HUES48 (cell line): ENCODE measurements at regions not wholly inside any gene's neighbourhood (a gene's known extent, or its start where the extent isn't known, plus 50 kb on each side); places are given as distances from the start of the nearest gene placed in this dataset.
"Not testable (repeated sequence)": the region's sequence is repeated elsewhere in the genome, so short reads cannot be mapped to it uniquely, and the experiment has no call there.

Experiments
- H3K27ac ChIP-seq: one replicate; pipeline ENCODE4 v1.7.0; 2013; ENCODE audit warnings: low read depth, low read length, inconsistent platforms
- H3K27me3 ChIP-seq: 2 replicates; pipeline ENCODE4 v1.6.1; 2013; ENCODE audit warnings: mild to moderate bottlenecking, low read length; ENCODE audit not compliant: control insufficient read depth, insufficient read depth
- H3K36me3 ChIP-seq: 2 replicates; pipeline ENCODE4 v1.6.1; 2013; ENCODE audit warnings: low read length; ENCODE audit not compliant: control insufficient read depth, insufficient read depth
- H3K4me1 ChIP-seq: 2 replicates; pipeline ENCODE4 v1.6.1; 2013; ENCODE audit warnings: mild to moderate bottlenecking, low read length; ENCODE audit not compliant: control insufficient read depth, insufficient read depth
- H3K4me3 ChIP-seq: 2 replicates; pipeline ENCODE4 v1.5.1; 2013; ENCODE audit warnings: mild to moderate bottlenecking, low read depth, low read length
- H3K9ac ChIP-seq: 2 replicates; pipeline ENCODE4 v1.6.1; 2013; ENCODE audit warnings: mild to moderate bottlenecking, low read depth, low read length, moderate library complexity
- H3K9me3 ChIP-seq: 2 replicates; pipeline ENCODE4 v1.6.1; 2013; ENCODE audit warnings: low read length; ENCODE audit not compliant: control insufficient read depth, insufficient read depth

GRCh38 chr6:85868685-85869084, 226.0 kb upstream of the SYNCRIP start:
- H3K4me1 ChIP-seq, result peaks cover 9% of the 10 kb centered on the region; the same call in 1 of the 2 replicates
- no peaks in the 10 kb centered on the region for H3K27me3 ChIP-seq
- no peaks in the 10 kb centered on the region for H3K9me3 ChIP-seq
- no peak overlapping the region for H3K27ac ChIP-seq
- no peak overlapping the region for H3K4me3 ChIP-seq
- H3K36me3 ChIP-seq, result no peaks in the 10 kb centered on the region
- no peak overlapping the region for H3K9ac ChIP-seq

- Histone ChIP-seq H3K27ac (no peak overlapping the region), H3K4me1 (peaks cover 9% of the 10 kb centered on the region; the same call in 1 of the 2 replicates), H3K27me3 (no peaks in the 10 kb centered on the region), H3K36me3 (no peaks in the 10 kb centered on the region), H3K9ac (no peak overlapping the region), H3K9me3 (no peaks in the 10 kb centered on the region), H3K4me3 (no peak overlapping the region)
Measured at GRCh38 chr6:85867595-85867994, 224.9 kb upstream of the SYNCRIP start.

GRCh38 chr6:85866758-85867401, 224.2 kb upstream of the SYNCRIP start:
- Histone ChIP-seq H3K4me1 (peaks cover 9% of the 10 kb centered on the region; the same call in 1 of the 2 replicates), H3K27me3 (no peaks in the 10 kb centered on the region), H3K9me3 (no peaks in the 10 kb centered on the region), H3K4me3 (no peak overlapping the region), H3K9ac (no peak overlapping the region), H3K36me3 (no peaks in the 10 kb centered on the region), H3K27ac (no peak overlapping the region)

GRCh38 chr6:85866370-85866730, 223.7 kb upstream of the SYNCRIP start:
- Histone ChIP-seq H3K4me3 (no peak overlapping the region), H3K9ac (no peak overlapping the region), H3K27me3 (no peaks in the 10 kb centered on the region), H3K27ac (no peak overlapping the region), H3K4me1 (peaks cover 9% of the 10 kb centered on the region; the same call in 1 of the 2 replicates), H3K9me3 (no peaks in the 10 kb centered on the region), H3K36me3 (no peaks in the 10 kb centered on the region)

- peaks cover 9% of the 10 kb centered on the region; the same call in 1 of the 2 replicates for H3K4me1 ChIP-seq
- H3K4me3 ChIP-seq, result no peak overlapping the region
- no peaks in the 10 kb centered on the region for H3K27me3 ChIP-seq
- no peaks in the 10 kb centered on the region for H3K9me3 ChIP-seq
- H3K27ac ChIP-seq, result no peak overlapping the region
- no peak overlapping the region for H3K9ac ChIP-seq
- no peaks in the 10 kb centered on the region for H3K36me3 ChIP-seq
Measured at GRCh38 chr6:85865420-85866369, 223.0 kb upstream of the SYNCRIP start.

GRCh38 chr6:85864453-85865401, 222.0 kb upstream of the SYNCRIP start:
- Histone ChIP-seq H3K9ac (no peak overlapping the region), H3K27me3 (no peaks in the 10 kb centered on the region), H3K9me3 (no peaks in the 10 kb centered on the region), H3K4me3 (no peak overlapping the region), H3K36me3 (no peaks in the 10 kb centered on the region), H3K4me1 (peaks cover 9% of the 10 kb centered on the region; the same call in 1 of the 2 replicates), H3K27ac (no peak overlapping the region)

GRCh38 chr6:85856235-85856634, 213.5 kb upstream of the SYNCRIP start:
- no peak overlapping the region for H3K4me3 ChIP-seq

GRCh38 chr6:85838351-85839119, 195.8 kb upstream of the SYNCRIP start:
- not testable (repeated sequence) for H3K9ac ChIP-seq, H3K4me3 ChIP-seq, H3K4me1 ChIP-seq, H3K27ac ChIP-seq, H3K27me3 ChIP-seq, H3K36me3 ChIP-seq
- peaks cover 36% of the 10 kb centered on the region for H3K9me3 ChIP-seq

More at GRCh38 chr6:85856235-85856634, 213.5 kb upstream of the SYNCRIP start:
- Histone ChIP-seq H3K4me1 (0 out of 2 replicates have a peak, but pooled peaks cover 2% of the 10 kb centered on the region), H3K27me3 (no peaks in the 10 kb centered on the region), H3K9me3 (no peaks in the 10 kb centered on the region), H3K27ac (no peak overlapping the region), H3K9ac (no peak overlapping the region), H3K36me3 (no peaks in the 10 kb centered on the region)

GRCh38 chr6:85828973-85829372, 186.3 kb upstream of the SYNCRIP start:
- Histone ChIP-seq H3K9ac (no peak overlapping the region), H3K27me3 (no peaks in the 10 kb centered on the region), H3K27ac (no peak overlapping the region), H3K4me3 (no peak overlapping the region), H3K36me3 (no peaks in the 10 kb centered on the region), H3K4me1 (no peaks in the 10 kb centered on the region), H3K9me3 (peaks cover 7% of the 10 kb centered on the region)

GRCh38 chr6:85826997-85827396, 184.3 kb upstream of the SYNCRIP start:
- Histone ChIP-seq H3K27ac (no peak overlapping the region), H3K4me1 (no peaks in the 10 kb centered on the region), H3K9me3 (peaks cover 7% of the 10 kb centered on the region), H3K9ac (no peak overlapping the region), H3K36me3 (no peaks in the 10 kb centered on the region), H3K4me3 (no peak overlapping the region), H3K27me3 (no peaks in the 10 kb centered on the region)
